Cardiac muscle cell (in vitro differentiated cells and primary cell): ENCODE measurements at regions not wholly inside any gene's neighbourhood (a gene's known extent, or its start where the extent isn't known, plus 50 kb on each side); places are given as distances from the start of the nearest gene placed in this dataset.

Source experiments
- DNase-seq, 2 donors: peaks; one replicate each; pipeline versions ENCODE4 v3.0.0 to v3.0.0-alpha.2; 2010 to 2017; ENCODE audit warnings: low read depth in 1 of 2, low spot score in 1 of 2
- H3K27ac ChIP-seq: fragments of 200-600 bp; sonication (generic); 2 replicates; pipeline ENCODE4 v1.5.1; 2016
- H3K27me3 ChIP-seq: fragments of 200-600 bp; sonication (generic); 2 replicates; pipeline ENCODE4 v1.6.0; 2016; ENCODE audit warnings: control low read depth
- H3K36me3 ChIP-seq: fragments of 200-600 bp; sonication (generic); 2 replicates; pipeline ENCODE4 v1.5.1; 2016; ENCODE audit warnings: control low read depth
- H3K4me1 ChIP-seq: fragments of 200-600 bp; sonication (generic); 2 replicates; pipeline ENCODE4 v1.8.1; 2017; ENCODE audit warnings: low read depth, mild to moderate bottlenecking, mixed run types
- H3K4me3 ChIP-seq: fragments of 200-600 bp; sonication (generic); 2 replicates; pipeline ENCODE4 v1.5.1; 2016; ENCODE audit warnings: mild to moderate bottlenecking
- H3K9me3 ChIP-seq: fragments of 200-600 bp; sonication (generic); 2 replicates; pipeline ENCODE4 v1.5.1; 2017; ENCODE audit warnings: low read depth, mild to moderate bottlenecking, control low read depth
- TF ChIP-seq, protein P1 (sequence below): IDR thresholded peaks from 2 replicates; pipeline ENCODE4 v1.5.1; 2012; ENCODE audit warnings: low read depth, mild to moderate bottlenecking, low read length

- Histone ChIP-seq H3K4me1 (no peaks in the 10 kb centered on the region), H3K9me3 (no peaks in the 10 kb centered on the region), H3K27me3 (no peaks in the 10 kb centered on the region), H3K27ac (no peak overlapping the region), H3K4me3 (no peak overlapping the region), H3K36me3 (no peaks in the 10 kb centered on the region)
- TF ChIP-seq, protein P1, sequence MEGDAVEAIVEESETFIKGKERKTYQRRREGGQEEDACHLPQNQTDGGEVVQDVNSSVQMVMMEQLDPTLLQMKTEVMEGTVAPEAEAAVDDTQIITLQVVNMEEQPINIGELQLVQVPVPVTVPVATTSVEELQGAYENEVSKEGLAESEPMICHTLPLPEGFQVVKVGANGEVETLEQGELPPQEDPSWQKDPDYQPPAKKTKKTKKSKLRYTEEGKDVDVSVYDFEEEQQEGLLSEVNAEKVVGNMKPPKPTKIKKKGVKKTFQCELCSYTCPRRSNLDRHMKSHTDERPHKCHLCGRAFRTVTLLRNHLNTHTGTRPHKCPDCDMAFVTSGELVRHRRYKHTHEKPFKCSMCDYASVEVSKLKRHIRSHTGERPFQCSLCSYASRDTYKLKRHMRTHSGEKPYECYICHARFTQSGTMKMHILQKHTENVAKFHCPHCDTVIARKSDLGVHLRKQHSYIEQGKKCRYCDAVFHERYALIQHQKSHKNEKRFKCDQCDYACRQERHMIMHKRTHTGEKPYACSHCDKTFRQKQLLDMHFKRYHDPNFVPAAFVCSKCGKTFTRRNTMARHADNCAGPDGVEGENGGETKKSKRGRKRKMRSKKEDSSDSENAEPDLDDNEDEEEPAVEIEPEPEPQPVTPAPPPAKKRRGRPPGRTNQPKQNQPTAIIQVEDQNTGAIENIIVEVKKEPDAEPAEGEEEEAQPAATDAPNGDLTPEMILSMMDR: no peak
- no peak for DNase-seq
These were observed 437.1 kb downstream of the PRR16 start for GRCh38 chr5:120901199-120901598.

- H3K4me3 ChIP-seq: no peak overlapping the region
- no peaks in the 10 kb centered on the region for H3K4me1 ChIP-seq
- no peaks in the 10 kb centered on the region for H3K9me3 ChIP-seq
- no peaks in the 10 kb centered on the region for H3K36me3 ChIP-seq
- H3K27ac ChIP-seq: no peak overlapping the region
- TF ChIP-seq, protein P1: no peak
- H3K27me3 ChIP-seq: no peaks in the 10 kb centered on the region
- no peak for DNase-seq
These were observed 443.9 kb downstream of the PRR16 start for GRCh38 chr5:120907953-120908352.

GRCh38 chr5:120910629-120911028 lies 446.5 kb downstream of the PRR16 start:
- Histone ChIP-seq H3K27me3 (no peaks in the 10 kb centered on the region), H3K27ac (no peak overlapping the region), H3K4me1 (no peaks in the 10 kb centered on the region), H3K9me3 (no peaks in the 10 kb centered on the region), H3K4me3 (no peak overlapping the region), H3K36me3 (no peaks in the 10 kb centered on the region)
- TF ChIP-seq, protein P1: no peak
- no peak for DNase-seq

GRCh38 chr5:120913396-120913795 lies 449.3 kb downstream of the PRR16 start:
- Histone ChIP-seq H3K27ac (no peak overlapping the region), H3K27me3 (no peaks in the 10 kb centered on the region), H3K4me3 (no peak overlapping the region), H3K36me3 (no peaks in the 10 kb centered on the region), H3K4me1 (no peaks in the 10 kb centered on the region), H3K9me3 (no peaks in the 10 kb centered on the region)
- TF ChIP-seq, protein P1: no peak
- no peak for DNase-seq

- H3K27ac ChIP-seq: no peak overlapping the region
- no peaks in the 10 kb centered on the region for H3K9me3 ChIP-seq
- no peaks in the 10 kb centered on the region for H3K4me1 ChIP-seq
- H3K4me3 ChIP-seq: no peak overlapping the region
- no peaks in the 10 kb centered on the region for H3K36me3 ChIP-seq
- no peak for DNase-seq
- H3K27me3 ChIP-seq: no peaks in the 10 kb centered on the region
- TF ChIP-seq, protein P1: no peak
These were observed 453.2 kb downstream of the PRR16 start for GRCh38 chr5:120917214-120917758.

- DNase-seq: no peak
- no peak overlapping the region for H3K4me3 ChIP-seq
- H3K9me3 ChIP-seq: no peaks in the 10 kb centered on the region
- H3K36me3 ChIP-seq: no peaks in the 10 kb centered on the region
- no peaks in the 10 kb centered on the region for H3K4me1 ChIP-seq
- H3K27ac ChIP-seq: no peak overlapping the region
- TF ChIP-seq, protein P1: no peak
- H3K27me3 ChIP-seq: no peaks in the 10 kb centered on the region
These were observed 454.9 kb downstream of the PRR16 start for GRCh38 chr5:120919017-120919416.
